GM20431 (cell line): ENCODE measurements at regions not wholly inside any gene's neighbourhood (a gene's known extent, or its start where the extent isn't known, plus 50 kb on each side); places are given as distances from the start of the nearest gene placed in this dataset.
"Not testable (repeated sequence)": the region's sequence is repeated elsewhere in the genome, so short reads cannot be mapped to it uniquely, and the experiment has no call there.

Source experiments
- in situ Hi-C: fragments of 300-500 bp; cut with MseI, MboI; formaldehyde crosslinking; loops from one replicate; pipeline ENCODE4 v1.15.0; 2020; ENCODE audit warnings: low sequenced_read_pairs; ENCODE audit not compliant: unreplicated experiment

DNA sequence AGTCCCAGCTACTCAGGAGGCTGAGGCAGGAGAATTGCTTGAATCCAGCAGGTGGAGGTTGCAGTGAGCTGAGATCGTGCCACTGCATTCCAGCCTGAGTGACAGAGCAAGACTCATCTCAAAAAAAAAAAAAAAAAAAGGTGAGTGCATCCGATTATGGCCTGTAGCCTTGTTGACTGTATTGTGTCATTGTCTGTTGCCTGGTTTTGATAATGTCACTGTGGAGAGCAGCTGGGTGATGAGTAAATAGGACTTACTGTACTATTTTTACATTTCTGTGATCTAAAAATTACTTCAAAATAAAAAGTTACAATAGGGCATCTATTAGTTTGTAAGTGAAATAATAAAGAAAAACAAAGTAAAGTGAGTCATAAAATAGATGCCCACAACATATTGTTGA is 134.1 kb upstream of the SALL4 start:
- in situ Hi-C loops, result no loop called here

GRCh38 chr20:51935003-51935358 is 132.7 kb upstream of the SALL4 start:
- in situ Hi-C loops, result no loop called here

- in situ Hi-C loops, result no loop called here
Observed at GRCh38 chr20:51934301-51935002, 132.1 kb upstream of the SALL4 start.

DNA sequence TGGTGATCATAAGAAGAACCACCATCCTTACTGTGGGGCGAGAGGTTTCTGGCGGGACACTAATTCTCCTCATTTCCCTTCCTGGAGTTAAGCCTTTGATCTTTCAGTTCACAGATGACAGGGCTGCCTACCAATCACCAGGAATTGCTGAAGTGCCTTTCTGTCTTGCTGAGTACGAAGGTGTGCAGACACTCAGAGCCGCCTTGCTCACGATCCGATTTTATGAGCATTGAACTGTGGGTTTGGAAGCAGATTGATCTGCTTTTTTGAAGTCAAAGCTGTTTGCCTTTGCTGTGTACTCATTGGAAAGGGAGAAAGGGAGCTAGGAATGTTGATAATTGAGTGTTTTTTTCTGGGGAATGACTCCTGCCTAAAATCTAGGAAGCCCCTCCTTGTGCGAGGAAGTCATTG is 129.1 kb upstream of the SALL4 start:
- in situ Hi-C loops, result no loop called here

- in situ Hi-C loops, result no loop called here
Observed at GRCh38 chr20:51930775-51931174, 128.5 kb upstream of the SALL4 start.

- in situ Hi-C loops, result no loop called here
Observed at GRCh38 chr20:51928931-51929330, 126.6 kb upstream of the SALL4 start.

DNA sequence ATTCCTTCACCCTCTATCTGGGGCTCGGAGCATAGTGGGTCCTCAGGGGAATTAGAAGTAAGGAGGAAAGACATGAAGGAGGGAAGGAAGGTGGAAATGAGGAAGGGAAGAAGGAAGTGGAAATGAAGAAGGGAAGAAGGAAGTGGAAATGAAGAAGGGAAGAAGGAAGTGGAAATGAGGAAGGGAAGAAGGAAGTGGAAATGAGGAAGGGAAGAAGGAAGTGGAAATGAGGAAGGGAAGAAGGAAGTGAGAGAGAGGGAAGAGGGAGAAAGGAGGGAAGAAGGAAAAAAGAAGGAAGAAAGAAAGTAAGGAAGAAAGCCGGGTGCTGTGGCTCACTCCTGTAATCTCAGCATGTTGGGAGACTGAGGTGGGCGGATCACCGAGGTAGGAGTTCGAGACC is 125.6 kb upstream of the SALL4 start:
- in situ Hi-C loops, result not testable (repeated sequence)

GRCh38 chr20:51926670-51927305 is 124.5 kb upstream of the SALL4 start:
- in situ Hi-C loops, result no loop called here

DNA sequence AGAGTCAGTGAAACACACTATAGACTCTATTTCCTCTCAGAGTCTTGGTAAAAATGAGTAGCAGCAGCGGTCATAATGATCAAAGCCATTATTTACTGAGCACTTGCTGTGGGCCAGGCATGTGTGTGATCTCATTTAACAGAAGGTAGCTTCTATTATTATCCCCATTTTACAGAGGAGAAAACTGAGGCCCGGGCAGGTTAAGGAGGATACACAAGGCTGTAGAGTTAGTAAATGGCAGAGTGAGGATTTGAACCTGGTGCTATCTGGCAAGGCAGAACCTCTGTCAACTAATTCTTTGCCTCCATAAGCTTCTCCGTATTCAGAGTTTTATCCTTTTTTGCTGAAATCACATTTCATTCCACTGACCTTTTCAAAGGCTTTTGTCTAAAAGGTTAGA is 122.2 kb upstream of the SALL4 start:
- in situ Hi-C loops, result no loop called here

GRCh38 chr20:51923633-51924032 is 121.3 kb upstream of the SALL4 start:
- in situ Hi-C loops, result no loop called here

- in situ Hi-C loops, result not testable (repeated sequence)
Observed at GRCh38 chr20:51922812-51923211, 120.5 kb upstream of the SALL4 start.

DNA sequence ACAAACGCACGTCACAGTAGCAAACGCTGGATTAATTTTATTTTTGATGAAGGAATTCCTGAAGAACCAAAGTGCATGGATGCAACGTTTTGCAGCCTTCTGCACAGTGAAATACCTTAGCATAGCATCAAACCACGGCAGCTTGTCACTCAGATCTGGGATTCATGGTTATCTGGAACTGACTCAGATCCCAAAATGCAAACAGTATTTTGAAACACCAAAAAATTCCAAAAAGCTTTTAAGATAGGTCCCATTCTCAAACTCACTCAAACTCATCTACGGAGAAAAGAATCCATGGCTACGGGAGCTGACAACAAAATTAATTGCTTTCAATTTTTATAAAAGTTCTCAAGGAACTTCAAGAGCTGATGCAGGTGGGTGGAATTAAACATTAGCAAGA is 116.2 kb upstream of the SALL4 start:
- in situ Hi-C loops, result no loop called here

DNA sequence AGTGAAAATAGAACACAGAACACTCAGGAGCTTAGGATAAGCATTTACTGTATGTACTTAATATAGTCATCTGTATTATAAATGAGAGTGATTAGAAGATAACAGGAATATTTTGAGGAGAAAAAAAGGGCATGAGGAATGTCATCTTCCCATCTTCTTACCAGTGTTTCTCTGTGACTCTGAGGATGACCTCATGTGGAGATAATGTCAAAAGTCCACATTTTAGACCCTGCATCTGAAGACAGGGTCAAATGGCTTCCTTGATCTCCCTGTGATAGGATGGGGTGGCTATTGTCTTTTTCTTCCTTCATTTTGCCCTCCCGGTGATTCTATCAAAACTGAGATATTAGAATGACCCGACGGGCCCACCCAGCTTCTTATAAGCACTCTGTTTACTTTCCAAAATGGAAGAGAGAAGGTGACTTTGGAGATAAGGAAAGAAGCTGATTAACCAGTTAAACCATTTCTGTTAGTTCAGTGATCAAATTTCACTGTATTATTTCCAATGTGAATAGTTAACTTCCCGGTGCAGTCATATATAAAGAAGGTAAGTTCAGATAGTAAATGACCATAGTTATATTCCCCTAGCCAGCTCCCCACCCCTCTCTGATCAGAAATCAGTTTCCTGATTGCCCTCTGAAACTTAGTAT is 115.7 kb upstream of the SALL4 start:
- in situ Hi-C loops, result no loop called here

GRCh38 chr20:51916244-51916643 is 113.9 kb upstream of the SALL4 start:
- in situ Hi-C loops, result no loop called here

DNA sequence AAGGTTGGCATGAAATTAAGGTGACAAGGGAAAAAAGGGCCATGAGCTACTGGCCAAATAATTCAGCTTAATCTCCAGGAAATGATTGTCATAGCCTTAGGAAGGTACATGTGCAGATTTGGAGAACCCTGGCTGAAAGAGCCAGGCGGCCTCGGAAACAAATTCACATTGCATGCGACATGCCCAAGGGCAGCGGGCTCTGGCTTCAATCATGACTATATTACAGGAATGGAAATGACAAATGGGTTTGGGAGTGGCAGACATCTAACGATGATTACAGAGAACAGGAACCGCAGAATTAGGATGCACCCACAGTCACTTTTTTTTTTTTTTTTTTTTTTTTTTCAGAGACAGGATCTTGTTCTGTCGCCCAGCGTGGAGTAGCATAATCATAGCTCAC is 112.4 kb upstream of the SALL4 start:
- in situ Hi-C loops, result no loop called here

DNA sequence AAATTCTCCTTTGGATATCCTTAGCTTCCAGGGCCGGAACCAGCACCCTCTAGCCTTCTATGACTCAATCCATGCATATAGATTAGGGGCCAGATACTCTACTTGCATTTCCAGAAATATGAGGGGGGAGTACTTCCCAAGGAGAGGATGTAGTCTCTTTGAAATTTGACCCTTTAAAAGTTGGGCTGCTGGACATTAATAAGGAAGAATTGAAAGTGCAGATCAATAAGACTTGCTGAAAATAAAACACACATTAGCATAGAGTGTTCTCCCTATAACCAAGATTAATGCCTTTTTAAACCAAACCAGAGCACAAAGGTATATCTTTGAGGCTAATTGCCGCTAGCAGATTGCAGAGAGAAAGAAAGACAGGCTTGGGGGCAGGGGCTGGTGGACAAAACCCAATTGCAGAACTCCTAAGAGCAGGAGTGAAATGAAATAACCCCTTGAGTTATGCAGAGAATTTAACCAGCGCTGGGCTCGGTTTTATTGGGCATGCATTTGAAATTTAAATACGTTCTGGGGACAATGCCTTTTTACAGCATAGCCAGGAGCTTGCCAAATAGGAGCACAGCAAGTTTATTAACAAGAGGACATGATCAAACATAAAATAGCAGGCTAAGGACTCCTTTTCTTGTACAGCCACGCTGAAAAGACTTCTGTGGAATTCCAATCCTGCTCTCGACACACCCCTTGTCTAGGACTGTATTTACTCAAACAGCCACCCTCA is 108.2 kb upstream of the SALL4 start:
- in situ Hi-C loops, result no loop called here

GRCh38 chr20:51906679-51907078 is 104.4 kb upstream of the SALL4 start:
- in situ Hi-C loops, result no loop called here

DNA sequence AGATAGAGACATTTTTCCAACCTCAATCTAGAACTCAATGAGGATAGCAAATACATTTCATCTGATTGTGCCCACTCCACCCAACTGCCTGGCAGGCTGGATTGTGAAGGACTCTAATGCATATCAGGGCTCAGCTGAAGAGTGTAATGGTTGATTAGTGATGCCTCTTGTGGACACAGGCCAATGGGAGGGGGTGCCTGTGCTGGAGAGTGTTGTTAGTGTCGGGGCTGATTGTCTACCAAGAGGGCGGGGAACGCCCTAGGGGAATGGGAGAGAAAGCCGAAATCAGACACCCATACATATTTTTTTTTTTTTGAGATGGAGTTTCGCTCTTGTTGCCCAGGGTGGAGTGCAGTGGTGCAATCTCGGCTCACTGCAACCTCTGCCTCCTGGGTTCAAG is 103.7 kb upstream of the SALL4 start:
- in situ Hi-C loops, result no loop called here

GRCh38 chr20:51902933-51903332 is 100.6 kb upstream of the SALL4 start:
- in situ Hi-C loops, result no loop called here

GRCh38 chr20:51900443-51900842 is 98.1 kb upstream of the SALL4 start:
- in situ Hi-C loops, result no loop called here

GRCh38 chr20:51899674-51900073 is 97.4 kb upstream of the SALL4 start:
- in situ Hi-C loops, result no loop called here
